Astrocyte (in vitro differentiated cells and primary cell): ENCODE measurements at regions not wholly inside any gene's neighbourhood (a gene's known extent, or its start where the extent isn't known, plus 50 kb on each side); places are given as distances from the start of the nearest gene placed in this dataset.
"Not testable (repeated sequence)": the region's sequence is repeated elsewhere in the genome, so short reads cannot be mapped to it uniquely, and the experiment has no call there.

Experiments used
- DNase-seq: peaks from one replicate; pipeline ENCODE4 v3.0.0-alpha.2; 2010; ENCODE audit warnings: low read depth
- FAIRE-seq: peaks from 2 replicates; lab custom pipeline; 2011; peaks lifted over from hg19 to GRCh38; lab: Jason Lieb, UNC
- H2AFZ ChIP-seq: 2 replicates; pipeline ENCODE4 v1.6.0; 2012; ENCODE audit warnings: low read depth, low read length, inconsistent platforms
- H3K27ac ChIP-seq: 2 replicates; pipeline ENCODE4 v1.5.1; 2011; ENCODE audit warnings: low read depth, low read length, inconsistent platforms
- H3K27me3 ChIP-seq: 2 replicates; pipeline ENCODE4 v1.6.0; 2011; ENCODE audit warnings: low read length, inconsistent platforms; ENCODE audit not compliant: insufficient read depth
- H3K36me3 ChIP-seq: 2 replicates; pipeline ENCODE4 v1.5.1; 2011; ENCODE audit warnings: low read length, inconsistent platforms; ENCODE audit not compliant: insufficient read depth
- H3K4me1 ChIP-seq: 2 replicates; pipeline ENCODE4 v1.5.1; 2011; ENCODE audit warnings: low read length, inconsistent platforms; ENCODE audit not compliant: insufficient read depth
- H3K4me2 ChIP-seq: 2 replicates; pipeline ENCODE4 v1.6.0; 2012; ENCODE audit warnings: low read length, inconsistent platforms
- H3K4me3 ChIP-seq: 2 replicates; pipeline ENCODE4 v1.5.1; 2011; ENCODE audit warnings: low read depth, mild to moderate bottlenecking, low read length, inconsistent platforms; ENCODE audit not compliant: insufficient read depth
- H3K79me2 ChIP-seq: 2 replicates; pipeline ENCODE4 v1.6.0; 2012; ENCODE audit warnings: mild to moderate bottlenecking, low read length, inconsistent platforms; ENCODE audit not compliant: insufficient read depth
- H3K9ac ChIP-seq: 2 replicates; pipeline ENCODE4 v1.6.0; 2012; ENCODE audit warnings: mild to moderate bottlenecking, low read length, inconsistent platforms
- H3K9me3 ChIP-seq: 2 replicates; pipeline ENCODE4 v1.5.1; 2012; ENCODE audit warnings: low read depth, mild to moderate bottlenecking, low read length, inconsistent platforms; ENCODE audit not compliant: insufficient read depth
- H4K20me1 ChIP-seq: 2 replicates; pipeline ENCODE4 v1.6.0; 2012; ENCODE audit warnings: low read length, inconsistent platforms; ENCODE audit not compliant: insufficient read depth
- H3K27ac Mint-ChIP-seq: one replicate; pipeline ENCODE4 v1.8.0; 2021; ENCODE audit warnings: mild to moderate bottlenecking, mixed read lengths; ENCODE audit not compliant: unreplicated experiment
- H3K27me3 Mint-ChIP-seq: one replicate; pipeline ENCODE4 v1.8.0; 2021; ENCODE audit warnings: low read depth, mixed read lengths; ENCODE audit not compliant: unreplicated experiment
- H3K36me3 Mint-ChIP-seq: one replicate; pipeline ENCODE4 v1.8.0; 2021; ENCODE audit warnings: low read depth, mixed read lengths; ENCODE audit not compliant: unreplicated experiment
- H3K4me1 Mint-ChIP-seq: one replicate; pipeline ENCODE4 v1.8.0; 2021; ENCODE audit warnings: low read depth, mixed read lengths; ENCODE audit not compliant: unreplicated experiment
- H3K4me3 Mint-ChIP-seq: one replicate; pipeline ENCODE4 v1.8.0; 2021; ENCODE audit warnings: mild to moderate bottlenecking, moderate library complexity, mixed read lengths; ENCODE audit not compliant: unreplicated experiment
- H3K9me3 Mint-ChIP-seq: one replicate; pipeline ENCODE4 v1.8.0; 2021; ENCODE audit warnings: mild to moderate bottlenecking, mixed read lengths; ENCODE audit not compliant: unreplicated experiment
- CTCF ChIP-seq: IDR thresholded peaks from 2 replicates; pipeline ENCODE4 v1.5.1; 2011; ENCODE audit warnings: low read depth, mild to moderate bottlenecking, inconsistent platforms, low read length, moderate library complexity; ENCODE audit not compliant: insufficient read depth
- EZH2 ChIP-seq: IDR thresholded peaks from 2 replicates; pipeline ENCODE4 v1.6.1; 2012; ENCODE audit warnings: mild to moderate bottlenecking, low read length, inconsistent platforms; ENCODE audit not compliant: insufficient read depth

GRCh38 chr5:23105021-23105420 is 251.9 kb upstream of the CDH12 start:
- Histone ChIP-seq H3K79me2 (no peaks in the 10 kb centered on the region), H3K36me3 (no peaks in the 10 kb centered on the region), H3K4me3 (no peak overlapping the region), H3K9me3 (peaks cover 5% of the 10 kb centered on the region), H3K9ac (no peak overlapping the region), H3K4me1 (no peaks in the 10 kb centered on the region), H4K20me1 (no peaks in the 10 kb centered on the region), H3K4me2 (no peak overlapping the region), H3K27ac (no peak overlapping the region), H2AFZ (no peak overlapping the region), H3K27me3 (no peaks in the 10 kb centered on the region)
- Mint-ChIP-seq H3K4me3 (no peak overlapping the region), H3K36me3 (no peaks in the 10 kb centered on the region), H3K27me3 (no peaks in the 10 kb centered on the region), H3K4me1 (no peaks in the 10 kb centered on the region), H3K9me3 (no peaks in the 10 kb centered on the region), H3K27ac (no peak overlapping the region)
- TF ChIP-seq CTCF (no peak), EZH2 (no peak)
- DNase-seq (no peak), FAIRE-seq (no peak)

GRCh38 chr5:23103566-23103965 is 250.4 kb upstream of the CDH12 start:
- H3K4me2 ChIP-seq, result no peak overlapping the region
- no peak for DNase-seq
- Mint-ChIP-seq H3K4me1 (no peaks in the 10 kb centered on the region), H3K27ac (no peak overlapping the region), H3K36me3 (no peaks in the 10 kb centered on the region), H3K9me3 (no peaks in the 10 kb centered on the region), H3K4me3 (no peak overlapping the region), H3K27me3 (no peaks in the 10 kb centered on the region)
- FAIRE-seq, result no peak
- no peaks in the 10 kb centered on the region for H3K36me3 ChIP-seq
- H3K4me1 ChIP-seq, result no peaks in the 10 kb centered on the region
- H3K9ac ChIP-seq, result no peak overlapping the region
- no peak overlapping the region for H3K27ac ChIP-seq
- peaks cover 5% of the 10 kb centered on the region for H3K9me3 ChIP-seq
- H3K4me3 ChIP-seq, result no peak overlapping the region
- TF ChIP-seq EZH2 (no peak), CTCF (no peak)
- H3K27me3 ChIP-seq, result no peaks in the 10 kb centered on the region
- no peaks in the 10 kb centered on the region for H3K79me2 ChIP-seq
- H2AFZ ChIP-seq, result no peak overlapping the region
- H4K20me1 ChIP-seq, result no peaks in the 10 kb centered on the region

GRCh38 chr5:23095418-23095817 is 242.3 kb upstream of the CDH12 start:
- H3K9ac ChIP-seq, H3K9me3 ChIP-seq, H3K4me3 ChIP-seq, H3K9me3 Mint-ChIP-seq, H3K79me2 ChIP-seq, H3K4me1 Mint-ChIP-seq, DNase-seq, H3K4me3 Mint-ChIP-seq, H3K36me3 ChIP-seq, FAIRE-seq, H3K27me3 Mint-ChIP-seq, H4K20me1 ChIP-seq, H3K4me1 ChIP-seq, H3K27ac ChIP-seq, H3K27ac Mint-ChIP-seq, H2AFZ ChIP-seq, H3K27me3 ChIP-seq, H3K36me3 Mint-ChIP-seq, H3K4me2 ChIP-seq: not testable (repeated sequence)
